ENCODE measurements at regions not wholly inside any gene's neighbourhood (a gene's known extent, or its start where the extent isn't known, plus 50 kb on each side); places are given as distances from the start of the nearest gene placed in this dataset.

- TF ChIP-seq, protein P1, sequence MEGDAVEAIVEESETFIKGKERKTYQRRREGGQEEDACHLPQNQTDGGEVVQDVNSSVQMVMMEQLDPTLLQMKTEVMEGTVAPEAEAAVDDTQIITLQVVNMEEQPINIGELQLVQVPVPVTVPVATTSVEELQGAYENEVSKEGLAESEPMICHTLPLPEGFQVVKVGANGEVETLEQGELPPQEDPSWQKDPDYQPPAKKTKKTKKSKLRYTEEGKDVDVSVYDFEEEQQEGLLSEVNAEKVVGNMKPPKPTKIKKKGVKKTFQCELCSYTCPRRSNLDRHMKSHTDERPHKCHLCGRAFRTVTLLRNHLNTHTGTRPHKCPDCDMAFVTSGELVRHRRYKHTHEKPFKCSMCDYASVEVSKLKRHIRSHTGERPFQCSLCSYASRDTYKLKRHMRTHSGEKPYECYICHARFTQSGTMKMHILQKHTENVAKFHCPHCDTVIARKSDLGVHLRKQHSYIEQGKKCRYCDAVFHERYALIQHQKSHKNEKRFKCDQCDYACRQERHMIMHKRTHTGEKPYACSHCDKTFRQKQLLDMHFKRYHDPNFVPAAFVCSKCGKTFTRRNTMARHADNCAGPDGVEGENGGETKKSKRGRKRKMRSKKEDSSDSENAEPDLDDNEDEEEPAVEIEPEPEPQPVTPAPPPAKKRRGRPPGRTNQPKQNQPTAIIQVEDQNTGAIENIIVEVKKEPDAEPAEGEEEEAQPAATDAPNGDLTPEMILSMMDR (IDR thresholded peaks at IDR 0.05) = no peak
- TF ChIP-seq EP300 (IDR thresholded peaks at IDR 0.05) = no peak
- no peak for TF ChIP-seq POLR2A (IDR thresholded peaks at IDR 0.05)
Observed at GRCh38 chr18:39276764-39277163, 1711.2 kb upstream of the CELF4 start.
